ENCODE measurements at regions not wholly inside any gene's neighbourhood (a gene's known extent, or its start where the extent isn't known, plus 50 kb on each side); places are given as distances from the start of the nearest gene placed in this dataset.
"Not testable (repeated sequence)": the region's sequence is repeated elsewhere in the genome, so short reads cannot be mapped to it uniquely, and the experiment has no call there.

DNA sequence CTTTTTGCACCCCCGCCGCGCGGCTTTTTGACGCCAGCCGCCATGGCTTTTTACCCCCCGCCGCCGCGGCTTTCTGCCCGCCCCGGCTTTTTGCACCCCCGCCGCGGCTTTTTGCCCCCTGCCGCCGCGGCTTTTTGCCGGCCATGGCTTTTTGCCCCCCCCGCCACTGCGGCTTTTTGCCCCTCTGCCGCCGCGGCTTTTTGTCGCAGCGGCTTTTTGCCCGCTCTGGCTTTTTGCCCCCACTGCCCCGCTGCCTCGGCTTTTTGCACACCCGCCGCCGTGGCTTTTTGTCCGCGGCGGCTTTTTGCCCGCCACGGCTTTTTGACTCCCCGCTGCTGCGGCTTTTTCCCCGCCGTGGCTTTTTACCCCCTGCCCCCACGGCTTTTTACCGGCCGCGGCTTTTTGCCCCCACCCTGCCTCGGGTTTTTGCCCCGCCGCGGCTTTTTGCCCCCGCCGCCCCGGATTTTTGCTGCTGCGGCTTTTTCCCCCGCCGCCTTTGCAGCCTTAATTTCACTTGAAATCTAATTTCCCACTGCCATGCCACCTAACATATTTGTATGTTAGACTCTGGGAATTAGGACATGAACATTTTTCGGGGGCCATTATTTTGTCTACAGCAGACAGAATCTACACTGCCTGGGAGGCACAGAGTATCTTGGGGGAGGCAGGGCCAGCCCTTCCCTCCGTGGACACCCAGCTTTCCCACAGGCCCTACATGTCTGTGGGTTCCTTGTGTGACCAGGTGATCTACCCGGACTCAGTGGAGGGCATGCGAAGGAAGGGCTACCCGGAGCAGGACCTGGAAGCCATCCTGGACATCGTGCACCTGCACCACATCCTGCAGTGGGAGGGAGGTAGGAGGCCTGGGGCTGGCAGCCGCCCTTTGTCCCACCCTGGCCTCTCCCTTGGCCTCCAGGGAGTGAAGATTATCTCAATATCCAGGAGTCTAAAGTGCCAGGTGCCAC lies 3031.0 kb upstream of the TEKT4 start:
- DNase-seq: no peak

DNA sequence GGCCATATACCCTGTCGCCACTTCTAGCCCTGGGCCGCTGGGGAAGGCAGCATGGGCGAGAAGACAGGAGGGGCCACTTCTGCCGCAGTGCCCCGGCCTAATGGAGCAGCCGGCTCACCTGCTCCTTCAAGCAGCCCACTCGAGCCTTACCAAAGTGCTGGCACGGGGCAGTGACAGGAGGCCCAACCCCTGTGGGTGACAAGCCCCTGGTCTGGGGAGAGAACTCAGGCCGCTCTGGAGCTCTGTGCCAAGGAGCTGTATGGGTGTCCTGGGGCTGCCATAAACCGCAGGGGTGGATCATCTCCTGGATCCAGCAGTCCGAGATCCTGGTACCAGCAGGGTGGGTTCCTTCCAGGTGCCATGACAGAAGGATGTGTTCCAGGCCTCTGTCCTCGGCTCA lies 3029.0 kb upstream of the TEKT4 start:
- not testable (repeated sequence) for DNase-seq

GRCh38 chr2:91842913-91843312 lies 3028.3 kb upstream of the TEKT4 start:
- not testable (repeated sequence) for DNase-seq

- not testable (repeated sequence) for DNase-seq
These were observed 3027.3 kb upstream of the TEKT4 start for GRCh38 chr2:91843723-91844450.

DNA sequence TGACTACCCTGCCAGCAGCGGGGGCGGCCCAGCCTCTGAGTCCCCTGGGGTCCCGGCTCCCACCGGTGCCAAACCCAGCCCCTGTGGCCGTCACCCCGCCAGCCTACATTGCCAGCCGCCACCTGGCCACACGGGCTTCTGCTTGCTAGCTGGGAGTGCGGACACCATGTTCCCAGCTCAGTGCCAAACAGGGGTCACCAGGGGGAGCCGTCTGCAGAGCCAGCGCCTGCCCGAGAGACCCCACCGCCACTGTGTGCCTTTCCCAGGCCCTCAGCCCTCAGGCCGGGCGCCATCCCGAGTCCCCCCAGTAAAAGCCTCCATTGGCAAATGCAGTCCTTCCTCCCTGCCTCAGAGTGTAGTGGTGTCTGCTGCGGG lies 3026.8 kb upstream of the TEKT4 start:
- DNase-seq: not testable (repeated sequence)

- not testable (repeated sequence) for DNase-seq
These were observed 3024.8 kb upstream of the TEKT4 start for GRCh38 chr2:91846388-91846787.

DNA sequence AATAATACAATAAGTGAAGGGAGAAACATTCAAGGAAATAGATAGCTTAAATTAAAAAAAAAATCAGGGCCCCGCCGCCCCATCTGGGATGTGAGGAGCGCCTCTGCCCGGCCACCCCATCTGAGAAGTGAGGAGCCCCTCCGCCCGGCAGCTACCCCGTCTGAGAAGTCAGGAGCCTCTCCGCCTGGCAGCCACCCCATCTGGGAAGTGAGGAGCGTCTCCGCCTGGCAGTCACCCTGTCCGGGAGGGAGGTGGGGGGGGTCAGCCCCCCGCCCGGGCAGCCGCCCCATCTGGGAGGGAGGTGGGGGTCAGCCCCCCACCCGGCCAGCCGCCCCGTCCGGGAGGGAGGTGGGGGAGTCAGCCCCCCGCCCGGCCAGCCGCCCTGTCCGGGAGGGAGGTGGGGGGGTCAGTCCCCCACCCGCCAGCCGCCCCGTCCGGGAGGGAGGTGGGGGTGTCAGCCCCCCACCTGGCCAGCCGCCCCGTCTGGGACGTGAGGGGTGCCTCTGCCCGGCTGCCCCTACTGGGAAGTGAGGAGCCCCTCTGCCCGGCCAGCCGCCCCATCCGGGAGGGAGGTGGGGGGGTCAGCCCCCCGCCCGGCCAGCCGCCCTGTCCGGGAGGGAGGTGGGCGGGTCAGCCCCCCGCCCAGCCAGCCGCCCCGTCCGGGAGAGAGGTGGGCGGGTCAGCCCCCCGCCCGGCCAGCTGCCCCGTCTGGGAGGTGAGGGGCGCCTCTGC lies 3019.4 kb upstream of the TEKT4 start:
- DNase-seq: not testable (repeated sequence)

DNA sequence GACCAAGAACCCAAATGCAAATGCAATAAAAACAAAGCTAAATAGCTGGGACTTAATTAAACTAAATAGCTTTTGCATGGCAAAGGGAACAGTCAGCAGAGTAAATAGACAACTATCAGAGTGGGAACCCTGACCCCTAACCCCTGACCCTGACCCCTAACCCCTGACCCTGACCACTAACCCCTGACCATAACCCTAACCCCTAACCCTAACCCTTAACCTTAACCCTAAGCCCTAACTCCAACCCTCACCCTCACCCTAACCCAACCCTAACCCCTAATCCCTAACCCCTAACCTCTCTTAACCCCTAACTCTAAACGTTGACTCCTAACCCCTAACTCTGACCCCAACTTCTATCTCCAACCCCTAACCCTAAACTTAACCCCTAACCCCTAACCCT lies 3014.3 kb upstream of the TEKT4 start:
- not testable (repeated sequence) for DNase-seq

GRCh38 chr2:91857711-91858110 lies 3013.5 kb upstream of the TEKT4 start:
- DNase-seq: not testable (repeated sequence)

GRCh38 chr2:91871716-91872115 lies 2999.5 kb upstream of the TEKT4 start:
- not testable (repeated sequence) for DNase-seq

DNA sequence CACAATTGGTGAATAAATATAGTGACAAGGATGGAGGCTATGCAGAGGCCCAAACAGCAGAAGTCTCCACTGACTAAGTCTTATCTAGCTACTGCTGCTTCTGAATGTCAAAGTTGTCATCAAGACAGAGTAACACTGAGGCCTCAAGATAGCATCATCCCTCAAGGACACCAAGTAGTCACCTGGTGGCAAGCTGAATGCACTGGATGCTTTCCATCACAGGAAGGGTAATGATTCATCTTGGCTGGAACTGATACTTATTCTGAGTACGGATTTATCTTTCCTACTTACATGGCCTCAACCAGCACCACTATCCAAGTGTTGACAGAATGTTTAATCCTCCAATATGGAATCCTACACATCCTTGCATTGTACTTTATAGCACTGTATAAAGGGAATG lies 2997.8 kb upstream of the TEKT4 start:
- not testable (repeated sequence) for DNase-seq

DNA sequence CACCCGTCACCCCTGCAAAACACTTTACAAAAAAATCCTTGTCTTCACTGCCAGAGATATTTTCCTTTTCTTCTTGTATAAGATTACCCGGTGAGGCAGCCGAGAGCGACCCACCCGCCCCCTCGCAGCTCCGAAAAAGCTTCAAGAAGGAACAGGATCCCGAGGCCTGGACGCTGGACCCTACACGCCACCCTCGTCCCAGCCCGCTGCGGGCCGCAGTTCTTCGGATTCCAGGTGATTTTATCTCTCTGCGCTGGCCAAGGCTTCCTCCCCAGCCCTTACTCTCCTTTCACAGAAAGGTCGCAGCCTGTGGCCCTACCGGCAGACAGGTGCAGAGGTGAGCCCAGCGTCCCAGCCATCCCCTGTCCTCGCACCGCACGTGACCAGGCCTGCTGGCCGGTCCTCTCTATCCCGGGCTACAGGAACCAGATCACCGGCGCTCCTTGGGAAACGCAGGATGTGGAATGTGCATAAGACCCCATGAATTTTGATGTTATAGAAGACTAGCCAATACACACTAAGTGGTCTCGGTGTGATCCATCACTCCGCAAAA lies 2993.5 kb upstream of the TEKT4 start:
- DNase-seq: not testable (repeated sequence)

DNA sequence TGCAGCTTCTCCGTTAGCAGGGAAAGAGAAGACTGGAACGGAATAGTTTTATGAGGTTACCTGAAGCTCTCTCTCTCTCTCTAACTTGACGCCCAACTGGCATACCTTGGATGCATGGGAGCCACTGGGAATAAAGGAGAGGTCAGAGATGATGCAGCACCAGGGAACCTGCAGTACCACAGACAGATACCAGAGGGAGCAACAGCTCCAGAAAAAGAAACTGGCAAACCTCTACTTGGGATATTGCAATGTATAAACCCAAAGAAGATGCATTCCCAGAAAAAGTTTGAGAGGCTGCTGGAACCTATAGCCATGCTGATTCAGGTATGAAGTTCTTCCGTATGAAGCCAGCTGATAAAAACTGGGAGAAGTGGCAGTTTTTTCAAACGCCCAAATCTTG lies 2976.1 kb upstream of the TEKT4 start:
- DNase-seq: not testable (repeated sequence)

DNA sequence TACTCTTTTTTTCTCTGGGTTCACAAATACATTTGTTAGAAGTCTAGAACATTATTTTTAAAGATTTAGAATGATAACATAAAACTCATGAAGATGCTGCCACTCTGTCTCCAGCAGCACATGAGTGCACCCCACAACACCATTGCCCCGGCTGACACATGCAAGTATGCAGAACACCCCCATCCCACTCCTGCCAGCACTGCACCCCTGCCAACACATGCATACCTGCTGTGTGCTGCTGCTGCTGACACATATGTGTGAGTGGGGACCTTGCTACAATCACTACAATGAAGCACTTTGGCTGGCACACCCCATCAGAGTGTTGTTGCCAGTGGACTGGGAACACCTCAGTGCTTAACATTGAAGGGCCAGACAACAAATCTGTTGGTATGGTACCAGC lies 2953.6 kb upstream of the TEKT4 start:
- not testable (repeated sequence) for DNase-seq

Data from CD4-positive, alpha-beta T cell treated with Interleukin-4 for 1 hour (primary cell).